Neural progenitor cell (in vitro differentiated cells): ENCODE measurements at regions not wholly inside any gene's neighbourhood (a gene's known extent, or its start where the extent isn't known, plus 50 kb on each side); places are given as distances from the start of the nearest gene placed in this dataset.

Source experiments
- DNase-seq: peaks from one replicate; pipeline ENCODE4 v3.0.0-alpha.2; 2016; ENCODE audit warnings: low spot score
- H2AFZ ChIP-seq: fragments of 200-600 bp; sonication (generic); replicated peaks from 2 replicates; pipeline ENCODE4 v1.6.1; 2016; ENCODE audit warnings: antibody characterized with exemption
- H3F3A ChIP-seq: fragments of 200-600 bp; sonication (generic); 2 replicates; pipeline ENCODE4 v1.6.1; 2016; ENCODE audit warnings: antibody characterized with exemption, low read depth
- H3K27ac ChIP-seq: fragments of 200-600 bp; sonication (generic); 2 replicates; pipeline ENCODE4 v1.5.1; 2016; ENCODE audit warnings: mild to moderate bottlenecking
- H3K27me3 ChIP-seq: fragments of 200-600 bp; sonication (generic); 2 replicates; pipeline ENCODE4 v1.6.1; 2016; ENCODE audit warnings: mild to moderate bottlenecking, moderate library complexity
- H3K36me3 ChIP-seq: fragments of 200-600 bp; sonication (generic); 2 replicates; pipeline ENCODE4 v1.5.1; 2016
- H3K4me1 ChIP-seq: fragments of 200-600 bp; sonication (generic); 2 replicates; pipeline ENCODE4 v1.6.1; 2016; ENCODE audit warnings: mixed run types
- H3K4me2 ChIP-seq: fragments of 200-600 bp; sonication (generic); 2 replicates; pipeline ENCODE4 v1.6.1; 2016
- H3K4me3 ChIP-seq: fragments of 200-600 bp; sonication (generic); 2 replicates; pipeline ENCODE4 v1.5.1; 2016
- H3K79me2 ChIP-seq: fragments of 200-600 bp; sonication (generic); 2 replicates; pipeline ENCODE4 v1.6.1; 2016; ENCODE audit warnings: low read depth
- H3K9ac ChIP-seq: fragments of 200-600 bp; sonication (generic); 2 replicates; pipeline ENCODE4 v1.6.1; 2016
- H3K9me3 ChIP-seq: fragments of 200-600 bp; sonication (generic); 2 replicates; pipeline ENCODE4 v1.5.1; 2016; ENCODE audit warnings: low read depth
- H4K20me1 ChIP-seq: fragments of 200-600 bp; sonication (generic); 2 replicates; pipeline ENCODE4 v1.6.1; 2016; ENCODE audit warnings: low read depth
- H3K27ac Mint-ChIP-seq: 3 replicates; pipeline ENCODE4 v1.8.0; 2021; ENCODE audit warnings: mixed read lengths
- H3K27me3 Mint-ChIP-seq: 2 replicates; pipeline ENCODE4 v1.8.0; 2022; ENCODE audit warnings: low read depth, mild to moderate bottlenecking, inconsistent platforms, moderate library complexity, mixed read lengths; ENCODE audit not compliant: insufficient read depth
- H3K36me3 Mint-ChIP-seq: 3 replicates; pipeline ENCODE4 v1.8.0; 2021; ENCODE audit warnings: mixed read lengths
- H3K4me1 Mint-ChIP-seq: 3 replicates; pipeline ENCODE4 v1.8.0; 2021; ENCODE audit warnings: mixed read lengths
- H3K4me3 Mint-ChIP-seq: 3 replicates; pipeline ENCODE4 v1.8.0; 2021; ENCODE audit warnings: mild to moderate bottlenecking, moderate library complexity, mixed read lengths
- H3K9me3 Mint-ChIP-seq: 3 replicates; pipeline ENCODE4 v1.8.0; 2020; ENCODE audit warnings: mixed read lengths
- CTCF ChIP-seq: fragments of 200-600 bp; sonication (generic); IDR thresholded peaks from 2 replicates; pipeline ENCODE4 v1.5.1; 2017; ENCODE audit warnings: antibody characterized with exemption, mild to moderate bottlenecking
- EZH2 ChIP-seq: fragments of 200-600 bp; sonication (generic); IDR thresholded peaks from 2 replicates; pipeline ENCODE4 v1.6.1; 2017; ENCODE audit warnings: antibody characterized with exemption, mild to moderate bottlenecking, moderate library complexity
- EZH2phosphoT487 ChIP-seq: fragments of 200-600 bp; sonication (generic); IDR thresholded peaks from 2 replicates; pipeline ENCODE4 v1.6.1; 2017; ENCODE audit warnings: antibody characterized with exemption

GRCh38 chr17:34764716-34765115 is 185.3 kb downstream of the TMEM132E start:
- peak; percentile 50 for DNase-seq
- Histone ChIP-seq H3K27ac (no peak overlapping the region), H2AFZ (no peak overlapping the region), H4K20me1 (no peaks in the 10 kb centered on the region), H3K4me1 (peaks cover 6% of the 10 kb centered on the region), H3K36me3 (no peaks in the 10 kb centered on the region), H3K4me2 (no peak overlapping the region), H3K79me2 (no peaks in the 10 kb centered on the region), H3F3A (peaks cover 7% of the 10 kb centered on the region), H3K9me3 (no peaks in the 10 kb centered on the region), H3K9ac (no peak overlapping the region), H3K4me3 (no peak overlapping the region), H3K27me3 (no peaks in the 10 kb centered on the region)
- Mint-ChIP-seq H3K4me3 (no peak overlapping the region), H3K9me3 (no peaks in the 10 kb centered on the region), H3K36me3 (no peaks in the 10 kb centered on the region), H3K4me1 (peaks cover 43% of the 10 kb centered on the region), H3K27ac (no peak overlapping the region), H3K27me3 (peaks cover 16% of the 10 kb centered on the region)
- TF ChIP-seq EZH2phosphoT487 = no peak

- Histone ChIP-seq H4K20me1 (no peaks in the 10 kb centered on the region), H3F3A (peaks cover 7% of the 10 kb centered on the region), H3K4me2 (peak overlapping the region; percentile 27), H3K36me3 (no peaks in the 10 kb centered on the region), H3K4me1 (peaks cover 6% of the 10 kb centered on the region), H2AFZ (no peak overlapping the region), H3K27ac (no peak overlapping the region), H3K79me2 (no peaks in the 10 kb centered on the region), H3K9me3 (no peaks in the 10 kb centered on the region), H3K27me3 (no peaks in the 10 kb centered on the region), H3K9ac (no peak overlapping the region), H3K4me3 (no peak overlapping the region)
- Mint-ChIP-seq H3K4me1 (peaks cover 47% of the 10 kb centered on the region), H3K27me3 (peaks cover 18% of the 10 kb centered on the region), H3K9me3 (no peaks in the 10 kb centered on the region), H3K4me3 (peak overlapping the region; percentile 5), H3K36me3 (no peaks in the 10 kb centered on the region), H3K27ac (no peak overlapping the region)
- DNase-seq = no peak
- no peak for TF ChIP-seq EZH2phosphoT487
- TF ChIP-seq EZH2 = no peak
- TF ChIP-seq CTCF = no peak
Measured at GRCh38 chr17:34763728-34764665, 184.6 kb downstream of the TMEM132E start.

DNA sequence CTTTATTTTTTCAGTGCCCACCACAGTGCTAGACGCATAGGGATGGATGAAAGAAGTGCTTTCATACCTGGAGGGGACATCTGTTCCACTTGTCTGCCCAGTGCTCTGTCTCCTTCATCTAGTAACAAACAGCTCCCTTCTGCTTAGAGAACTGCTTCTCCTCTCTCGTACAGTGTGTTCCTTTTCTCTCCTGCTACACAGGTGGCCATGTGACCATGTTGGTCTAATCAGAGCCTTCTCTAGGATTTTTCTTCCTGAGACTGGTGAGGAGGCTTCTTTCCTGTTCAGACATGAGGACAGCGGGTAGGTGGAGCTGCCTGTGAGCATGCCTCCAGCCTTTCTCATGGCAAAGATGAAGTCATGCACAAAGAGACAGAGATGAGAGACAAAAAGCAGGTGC is 182.7 kb downstream of the TMEM132E start:
- Mint-ChIP-seq H3K9me3 (no peaks in the 10 kb centered on the region), H3K4me1 (peaks cover 66% of the 10 kb centered on the region), H3K27ac (no peak overlapping the region), H3K4me3 (no peak overlapping the region), H3K36me3 (no peaks in the 10 kb centered on the region), H3K27me3 (peaks cover 13% of the 10 kb centered on the region)
- Histone ChIP-seq H3K79me2 (no peaks in the 10 kb centered on the region), H3K9ac (no peak overlapping the region), H3F3A (peaks cover 7% of the 10 kb centered on the region), H4K20me1 (no peaks in the 10 kb centered on the region), H3K4me2 (no peak overlapping the region), H3K36me3 (no peaks in the 10 kb centered on the region), H3K27ac (no peak overlapping the region), H2AFZ (no peak overlapping the region), H3K9me3 (no peaks in the 10 kb centered on the region), H3K4me1 (peaks cover 6% of the 10 kb centered on the region), H3K4me3 (no peak overlapping the region), H3K27me3 (no peaks in the 10 kb centered on the region)
- TF ChIP-seq EZH2 = no peak
- TF ChIP-seq CTCF = no peak
- no peak for TF ChIP-seq EZH2phosphoT487
- DNase-seq = no peak

- no peaks in the 10 kb centered on the region for H3K36me3 Mint-ChIP-seq
- no peaks in the 10 kb centered on the region for H3K36me3 ChIP-seq
Measured at GRCh38 chr17:34761646-34762045, 182.3 kb downstream of the TMEM132E start.

More at GRCh38 chr17:34761646-34762045, 182.3 kb downstream of the TMEM132E start:
- no peak for DNase-seq
- Mint-ChIP-seq H3K27me3 (peaks cover 13% of the 10 kb centered on the region), H3K4me3 (no peak overlapping the region), H3K27ac (no peak overlapping the region), H3K4me1 (peaks cover 71% of the 10 kb centered on the region), H3K9me3 (no peaks in the 10 kb centered on the region)
- no peaks in the 10 kb centered on the region for H3K9me3 ChIP-seq
- H2AFZ ChIP-seq = no peak overlapping the region
- peaks cover 7% of the 10 kb centered on the region for H3F3A ChIP-seq
- TF ChIP-seq EZH2 (no peak), EZH2phosphoT487 (no peak), CTCF (no peak)
- no peak overlapping the region for H3K4me3 ChIP-seq
- H4K20me1 ChIP-seq = no peaks in the 10 kb centered on the region
- H3K4me1 ChIP-seq = peaks cover 6% of the 10 kb centered on the region
- no peaks in the 10 kb centered on the region for H3K79me2 ChIP-seq
- H3K27me3 ChIP-seq = no peaks in the 10 kb centered on the region
- H3K4me2 ChIP-seq = no peak overlapping the region
- H3K27ac ChIP-seq = no peak overlapping the region
- H3K9ac ChIP-seq = no peak overlapping the region
